ENCODE measurements at regions not wholly inside any gene's neighbourhood (a gene's known extent, or its start where the extent isn't known, plus 50 kb on each side); places are given as distances from the start of the nearest gene placed in this dataset.

DNA sequence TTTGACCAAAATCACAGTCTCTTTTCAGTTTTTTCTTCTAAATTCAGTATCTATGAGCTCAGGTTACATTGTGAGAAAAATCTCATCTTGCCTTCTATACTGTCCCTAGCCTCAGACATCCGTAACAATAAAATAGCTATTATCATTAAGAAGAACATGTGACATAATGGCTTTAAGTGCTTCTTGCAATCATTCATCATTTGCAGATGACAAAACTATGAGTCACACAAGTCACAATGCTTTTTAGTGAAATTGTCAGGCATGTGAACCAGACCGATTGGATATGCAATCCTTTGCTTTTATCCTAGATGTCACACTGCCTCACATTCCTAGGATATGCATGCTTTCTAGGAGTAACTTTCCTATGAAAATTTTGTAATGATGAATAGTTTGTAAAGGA lies 313.1 kb downstream of the SLC6A15 start:
- peak; percentile 63 for DNase-seq

DNA sequence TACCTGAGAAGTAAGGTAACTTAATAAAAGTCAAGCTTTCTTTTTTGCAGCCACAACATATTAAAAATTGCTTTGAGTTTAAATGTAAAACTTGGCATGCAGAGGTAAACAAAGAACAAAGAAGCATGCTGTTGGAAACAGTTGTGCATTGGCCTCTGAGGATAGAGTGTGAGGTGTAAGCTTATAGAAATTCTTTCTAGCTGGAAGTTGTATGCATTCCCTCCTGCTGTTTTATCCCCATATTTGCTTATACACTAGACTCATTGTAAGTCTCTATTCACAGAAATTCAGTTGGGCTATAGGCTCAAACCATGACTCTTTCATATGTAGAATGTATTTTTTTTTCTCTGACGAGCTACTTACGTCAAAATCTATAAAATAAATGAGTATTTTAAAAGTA lies 316.3 kb downstream of the SLC6A15 start:
- DNase-seq: peak; percentile 16

DNA sequence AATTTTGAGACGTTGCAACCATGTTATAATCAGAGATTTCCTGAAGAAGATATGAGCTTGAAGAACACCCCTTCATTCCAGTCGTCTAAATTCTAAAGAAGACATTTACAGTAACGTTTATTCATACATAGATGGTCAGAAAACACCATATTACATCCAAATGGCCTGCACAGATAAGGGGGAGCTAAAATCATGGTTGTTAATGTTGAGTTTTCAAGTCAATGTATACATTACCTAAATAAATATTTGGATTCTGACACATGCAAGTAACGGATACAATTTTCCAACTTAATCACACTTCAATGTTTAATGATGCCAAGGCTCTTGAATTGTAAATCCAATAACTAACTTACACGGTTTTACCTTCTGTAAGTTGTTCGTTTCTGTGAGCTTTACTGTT lies 318.4 kb downstream of the SLC6A15 start:
- DNase-seq: no peak

DNA sequence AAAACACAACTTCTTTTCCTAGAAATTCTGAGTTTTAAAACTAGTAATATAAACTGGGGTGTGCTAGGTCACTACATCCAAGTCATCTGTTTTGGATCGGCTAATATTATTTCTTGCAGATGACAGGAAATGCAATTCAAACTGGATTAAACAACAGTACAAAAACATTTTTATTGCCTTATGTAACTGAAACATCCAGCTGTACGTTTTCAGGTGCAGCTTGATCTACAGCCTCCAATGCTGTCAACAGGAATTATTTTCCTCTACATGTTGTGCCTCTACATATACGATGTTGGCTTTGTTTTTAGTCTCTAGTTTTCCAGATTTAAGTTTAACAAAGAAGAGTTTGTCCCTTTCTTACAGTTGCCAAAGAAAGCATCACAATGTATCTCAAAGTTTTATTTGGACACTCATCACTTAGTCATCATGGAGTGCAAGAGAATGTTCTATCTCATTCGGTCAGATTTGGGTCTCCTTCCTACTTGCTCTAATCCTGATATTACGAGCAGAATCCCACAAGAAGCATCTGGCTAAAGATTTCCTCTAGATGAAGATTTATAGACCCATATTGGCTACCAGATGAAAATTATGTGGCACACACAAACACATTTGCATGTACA lies 326.7 kb downstream of the SLC6A15 start:
- DNase-seq: no peak

DNA sequence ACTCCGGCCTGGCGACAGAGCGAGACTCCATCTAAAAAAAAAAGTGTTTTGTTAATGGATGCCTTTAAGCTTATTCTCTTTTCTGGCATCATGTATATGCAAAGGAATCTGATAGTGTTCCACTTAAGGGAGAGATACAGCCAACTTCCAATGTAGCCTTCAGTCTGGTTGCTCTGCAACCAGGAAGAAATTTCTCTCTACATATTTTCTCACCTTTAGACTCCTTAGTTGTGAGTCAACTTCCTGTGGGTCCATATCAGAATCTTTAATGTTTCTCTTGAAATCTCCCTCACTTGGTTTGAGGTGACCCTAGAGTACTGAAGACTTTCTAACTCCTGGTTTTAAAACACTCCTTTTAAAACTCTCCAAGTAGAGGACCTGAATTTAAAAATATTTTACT lies 340.4 kb downstream of the SLC6A15 start:
- DNase-seq: no peak

DNA sequence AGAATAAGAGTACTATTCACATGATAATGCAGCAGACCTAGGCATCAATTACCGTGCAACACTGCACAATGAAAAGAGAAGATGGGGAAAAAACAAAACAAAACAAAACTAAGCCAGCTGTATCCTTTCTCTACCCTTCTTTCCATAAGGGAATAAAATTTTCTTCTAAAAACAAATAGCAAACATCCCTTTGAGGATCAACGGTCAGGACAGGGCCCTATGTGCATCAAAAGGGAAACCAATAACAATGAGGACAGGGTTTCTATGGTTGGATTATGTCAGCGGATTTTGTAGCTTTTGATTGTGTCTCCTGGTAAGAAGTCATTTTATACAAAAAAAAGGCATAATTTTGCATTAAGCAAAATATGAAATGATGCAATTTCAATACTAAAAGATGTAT lies 350.3 kb downstream of the SLC6A15 start:
- no peak for DNase-seq

DNA sequence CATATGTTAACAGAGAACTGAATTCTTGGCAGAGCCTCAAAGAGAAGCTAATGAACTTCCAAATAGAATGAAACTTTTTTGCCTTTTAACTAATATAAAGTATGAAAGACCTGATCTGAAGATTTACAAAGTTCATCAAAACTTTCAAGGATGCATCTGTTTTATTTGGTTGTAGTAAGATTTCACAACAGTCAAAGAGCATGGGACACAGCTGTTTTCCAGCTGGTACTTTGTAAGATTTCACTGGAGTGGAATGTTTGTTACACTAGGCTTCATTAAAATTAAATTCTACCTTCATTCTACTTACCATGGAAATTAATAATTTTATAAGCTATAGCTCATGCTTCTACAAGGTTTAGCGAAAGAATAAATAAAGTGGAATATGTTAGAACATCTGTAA lies 351.2 kb downstream of the SLC6A15 start:
- DNase-seq: no peak

DNA sequence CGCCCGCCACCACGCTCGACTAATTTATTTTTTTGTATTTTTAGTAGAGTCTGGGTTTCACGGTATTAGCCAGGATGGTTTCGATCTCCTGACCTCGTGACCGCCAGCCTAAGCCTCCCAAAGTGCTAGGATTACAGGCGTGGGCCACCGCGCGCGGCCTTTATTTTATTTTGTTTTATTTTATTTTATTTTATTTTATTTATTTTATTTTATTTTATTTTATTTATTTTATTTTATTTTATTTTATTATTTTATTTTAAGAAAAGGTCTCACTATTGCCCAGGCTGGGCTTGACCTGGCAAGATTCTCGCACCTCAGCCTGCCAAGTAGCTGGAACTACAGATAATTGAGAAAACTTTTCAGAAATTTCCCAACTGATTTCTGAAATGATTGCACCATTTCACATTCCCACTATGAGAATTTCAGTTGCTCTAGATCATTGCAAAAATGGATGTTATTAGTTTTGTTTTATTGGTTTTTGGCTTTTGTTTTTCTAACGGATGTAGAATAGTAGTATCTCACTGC lies 358.3 kb downstream of the SLC6A15 start:
- no peak for DNase-seq

DNA sequence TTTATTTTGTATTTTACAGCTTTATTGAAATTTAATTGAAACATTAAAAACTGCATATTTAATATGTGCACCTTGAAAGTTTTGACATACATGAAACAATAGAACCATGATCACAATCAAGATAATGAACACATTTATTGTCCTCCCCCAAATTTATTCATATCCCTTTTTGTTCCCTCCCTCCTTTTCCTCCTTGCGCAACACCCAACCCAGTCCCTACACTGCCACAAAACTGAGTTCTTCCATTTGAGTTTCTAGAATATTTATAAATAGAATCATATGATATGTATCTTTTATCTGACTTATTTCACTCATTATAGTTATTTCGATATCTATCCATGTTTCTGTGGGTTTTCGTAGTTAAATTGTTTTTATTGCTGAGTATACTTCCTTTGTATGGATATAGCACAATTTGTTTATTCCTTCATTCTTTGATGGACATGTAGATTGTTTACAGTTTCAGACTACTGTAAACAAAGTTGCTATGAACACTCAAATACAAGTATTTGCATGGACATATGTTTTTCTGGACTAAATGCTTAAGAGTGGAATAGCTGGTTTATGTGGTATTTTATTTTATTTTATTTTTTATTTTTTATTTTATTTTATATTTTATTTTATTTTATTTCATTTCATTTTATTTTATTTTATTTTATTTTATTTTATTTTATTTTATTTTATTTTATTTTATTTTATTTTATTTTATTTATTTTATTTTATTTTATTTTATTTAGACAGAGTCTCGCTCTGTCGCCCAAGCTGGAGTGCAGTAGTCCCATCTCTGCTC lies 359.1 kb downstream of the SLC6A15 start:
- DNase-seq: no peak

DNA sequence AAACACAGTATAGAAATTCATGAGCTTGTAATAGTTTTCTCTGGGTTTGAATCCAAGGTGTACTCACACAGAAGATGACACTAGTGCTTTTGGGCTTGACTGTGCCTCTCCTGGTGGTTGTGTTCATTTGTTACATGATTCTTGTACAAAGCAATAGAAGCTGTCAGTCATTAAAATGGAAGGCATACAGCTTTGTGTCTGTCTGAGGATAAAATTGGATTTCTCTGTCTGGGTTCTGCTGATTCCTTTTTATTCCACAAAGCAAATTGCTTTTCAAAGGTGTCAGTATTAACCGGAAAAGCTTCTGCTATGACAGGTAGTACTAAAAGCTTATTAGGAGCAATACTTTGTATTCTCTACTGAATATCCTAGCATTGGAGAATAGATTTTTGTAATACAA lies 361.2 kb downstream of the SLC6A15 start:
- no peak for DNase-seq

DNA sequence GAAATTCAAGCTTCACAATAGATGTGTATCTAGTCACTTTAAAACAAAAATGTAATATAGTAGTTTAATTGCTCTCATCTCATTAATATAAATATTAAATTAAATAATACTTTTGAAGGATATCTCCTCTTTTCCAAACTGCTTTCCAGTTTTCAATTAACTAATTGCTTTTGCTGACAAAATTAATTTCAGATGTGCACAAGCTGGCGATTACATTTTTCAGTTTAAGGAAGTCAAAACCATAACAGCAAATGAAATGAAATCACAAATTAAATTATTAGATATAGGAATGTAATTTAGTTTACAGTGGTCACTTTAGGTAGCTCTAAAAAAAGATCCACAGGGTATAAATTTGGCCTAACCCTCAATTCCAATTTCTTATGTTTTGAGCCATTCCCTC lies 362.1 kb downstream of the SLC6A15 start:
- DNase-seq: no peak

DNA sequence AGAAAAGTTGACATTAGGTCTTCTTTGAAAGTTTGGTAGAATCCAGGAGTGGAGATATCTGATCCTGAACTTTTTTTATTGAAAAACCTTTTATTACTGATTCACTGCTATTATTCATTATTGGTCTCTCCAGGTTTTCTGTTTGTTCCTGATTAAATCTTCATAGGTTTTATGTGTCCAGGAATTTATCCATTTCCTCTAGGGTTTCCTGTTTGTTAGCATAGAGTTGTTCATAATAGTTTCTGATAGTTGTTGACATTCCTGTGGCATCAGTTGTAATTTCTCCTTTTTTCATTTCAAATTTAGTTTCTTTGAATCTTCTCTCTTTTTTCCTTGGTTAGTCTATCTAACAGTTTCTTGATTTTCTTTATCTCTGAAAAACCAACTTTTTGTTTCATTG lies 370.3 kb downstream of the SLC6A15 start:
- no peak for DNase-seq

DNA sequence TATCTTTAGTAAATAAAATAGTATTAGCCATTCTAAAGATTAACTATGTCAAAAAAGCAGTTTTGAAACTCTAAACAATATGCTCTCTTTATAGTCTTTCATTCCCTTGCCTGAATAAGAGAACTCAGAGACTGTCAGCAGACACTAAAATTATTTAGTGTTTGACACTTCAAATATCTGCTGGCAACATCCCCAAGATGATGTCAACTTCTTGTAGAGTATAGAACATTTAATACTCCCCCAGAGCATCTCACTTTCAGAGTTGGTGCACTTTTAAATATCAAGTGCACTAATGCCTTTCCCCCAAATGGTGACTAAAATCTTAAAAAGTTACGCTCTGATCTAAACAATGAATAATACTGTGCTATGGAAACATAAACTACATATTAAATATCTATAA lies 374.9 kb downstream of the SLC6A15 start:
- no peak for DNase-seq

DNA sequence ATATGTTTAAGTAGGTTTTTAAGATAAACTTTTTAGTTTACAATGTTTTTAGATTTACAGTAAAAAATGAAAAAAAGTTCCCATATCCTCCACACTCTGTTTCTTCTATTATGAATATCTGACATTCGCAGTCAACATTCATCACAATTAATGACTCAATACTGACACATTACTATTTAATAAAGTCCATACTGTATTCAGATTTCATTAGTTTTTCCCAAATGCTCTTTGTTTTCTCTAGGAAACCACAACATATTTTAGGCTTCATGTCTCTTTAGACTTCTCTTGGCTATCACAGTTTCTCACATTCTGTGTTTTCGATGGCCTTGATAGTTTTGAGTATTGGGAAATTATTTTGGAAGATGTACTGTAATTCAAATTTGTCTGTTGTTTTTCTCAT lies 399.8 kb downstream of the SLC6A15 start:
- DNase-seq: no peak

DNA sequence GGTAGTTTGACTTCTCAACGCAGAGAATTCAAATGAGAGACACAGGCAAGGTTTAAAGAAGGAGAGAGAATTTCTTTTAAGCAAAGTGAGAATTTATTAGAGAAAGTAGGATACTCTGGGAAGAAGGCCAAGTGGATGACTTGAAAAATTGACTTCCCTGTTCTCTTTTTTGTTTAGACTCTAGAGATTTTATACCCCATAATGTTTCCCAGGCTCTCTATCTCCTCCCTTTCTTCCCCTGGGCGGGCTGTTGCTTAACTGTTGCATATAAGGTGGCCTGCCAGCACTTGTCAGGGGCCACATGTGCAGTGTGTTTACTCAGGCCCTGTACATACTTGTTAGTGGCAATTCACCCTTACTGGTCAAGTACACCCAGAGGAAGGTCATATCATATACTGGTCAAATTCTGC lies 403.7 kb downstream of the SLC6A15 start:
- DNase-seq: peak; percentile 37

DNA sequence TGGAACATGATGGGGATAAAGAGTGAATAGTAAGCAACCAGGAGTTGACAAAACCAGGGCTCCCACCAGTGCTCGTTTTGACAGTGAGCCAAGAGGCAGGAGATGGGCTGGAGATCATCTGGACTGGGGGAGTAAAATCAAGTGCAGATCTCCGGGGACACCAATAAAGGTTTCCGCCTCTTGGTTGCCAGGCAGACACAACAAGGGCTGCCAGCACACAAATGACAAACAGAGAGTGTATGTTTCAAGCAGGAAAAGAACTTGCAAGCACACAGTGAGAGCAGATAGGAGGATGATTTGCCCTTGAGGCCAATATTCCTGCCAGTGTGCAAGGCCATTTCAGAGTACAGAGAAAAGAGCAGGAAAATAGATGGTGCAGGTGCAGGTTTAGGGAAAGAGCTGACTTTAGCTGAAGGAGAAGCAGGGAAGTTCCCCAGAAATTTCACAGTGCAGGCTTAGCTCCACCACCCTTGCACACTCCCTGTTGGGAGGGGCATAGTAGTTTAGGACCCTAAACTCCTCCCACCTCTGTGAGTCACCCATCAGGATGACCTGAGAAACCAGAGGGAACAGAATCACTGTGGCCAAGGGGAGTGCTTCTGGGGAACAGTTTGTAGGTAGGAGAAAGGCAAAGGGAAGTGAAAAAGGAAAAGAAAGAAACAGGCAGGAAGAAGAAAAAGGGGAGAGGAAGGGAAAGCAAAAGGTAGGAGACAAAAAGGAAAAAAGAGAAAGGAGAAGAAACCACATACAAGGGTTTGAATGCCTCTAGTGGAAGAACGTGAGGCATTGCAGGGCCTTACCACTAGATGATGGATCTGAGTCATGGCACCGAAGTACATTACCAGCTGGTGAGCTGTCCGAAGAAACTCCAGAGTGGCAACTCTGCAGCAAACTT lies 404.4 kb downstream of the SLC6A15 start:
- peak; percentile 80 for DNase-seq

DNA sequence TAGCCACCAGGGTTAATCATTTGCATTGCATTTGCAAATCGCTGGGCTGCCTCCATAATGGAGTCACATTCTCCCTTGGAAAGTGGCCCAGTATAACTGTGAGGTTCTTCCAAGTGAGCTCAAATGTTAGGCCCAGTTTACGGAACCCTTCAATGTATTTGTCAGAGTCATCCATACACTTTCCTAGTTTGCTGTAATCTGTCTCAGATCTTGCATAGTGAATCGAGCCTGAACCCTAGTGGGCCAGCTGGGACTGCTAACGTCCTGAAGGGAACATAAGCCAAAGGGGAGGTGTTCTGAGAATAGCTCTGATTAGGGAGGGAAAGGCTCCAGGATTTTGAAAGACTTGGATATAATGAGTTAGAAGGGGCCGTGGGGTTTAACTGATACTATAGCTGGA lies 406.3 kb downstream of the SLC6A15 start:
- DNase-seq: no peak

DNA sequence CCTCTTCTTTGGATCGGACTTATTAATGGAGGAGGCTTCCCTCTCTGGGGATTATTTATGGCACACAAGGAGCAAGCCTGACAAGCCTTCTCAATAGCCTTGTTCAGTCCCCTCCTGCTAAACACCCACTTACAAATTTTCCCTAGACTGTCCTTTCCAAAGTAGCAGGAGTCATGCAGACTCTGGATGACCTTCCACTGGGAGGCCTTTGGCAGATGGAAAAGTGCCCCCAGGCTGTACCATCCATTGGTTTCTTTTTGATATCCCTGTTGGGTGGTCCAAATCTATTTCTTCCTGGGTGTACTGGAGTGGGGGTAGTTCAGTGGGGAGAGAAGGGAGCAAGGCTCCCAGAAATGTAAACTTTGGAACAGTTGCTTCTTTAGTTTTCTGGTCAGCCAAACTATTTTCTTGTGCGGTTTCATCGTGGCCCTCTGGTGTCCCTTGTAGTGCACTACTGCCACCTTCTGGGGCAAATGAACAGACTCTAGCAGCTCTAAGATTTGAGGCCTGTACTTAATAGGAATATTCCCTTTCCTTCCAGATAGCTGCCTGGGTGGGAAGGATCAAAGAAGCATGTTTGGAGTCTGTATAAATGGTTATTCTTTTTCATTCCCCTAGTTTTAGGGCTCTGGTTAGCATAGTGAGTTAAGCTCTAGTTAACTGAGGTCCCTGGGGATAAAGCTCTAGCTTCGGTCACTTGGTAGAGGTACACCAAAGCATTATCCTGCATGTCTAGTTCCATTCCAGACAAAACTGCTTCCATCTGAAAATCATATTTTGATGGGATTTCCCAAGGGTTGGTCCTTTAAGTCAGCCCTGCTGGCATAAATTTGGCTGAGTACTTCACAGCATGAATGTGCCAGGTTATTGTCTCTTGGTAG lies 409.5 kb downstream of the SLC6A15 start:
- DNase-seq: no peak

DNA sequence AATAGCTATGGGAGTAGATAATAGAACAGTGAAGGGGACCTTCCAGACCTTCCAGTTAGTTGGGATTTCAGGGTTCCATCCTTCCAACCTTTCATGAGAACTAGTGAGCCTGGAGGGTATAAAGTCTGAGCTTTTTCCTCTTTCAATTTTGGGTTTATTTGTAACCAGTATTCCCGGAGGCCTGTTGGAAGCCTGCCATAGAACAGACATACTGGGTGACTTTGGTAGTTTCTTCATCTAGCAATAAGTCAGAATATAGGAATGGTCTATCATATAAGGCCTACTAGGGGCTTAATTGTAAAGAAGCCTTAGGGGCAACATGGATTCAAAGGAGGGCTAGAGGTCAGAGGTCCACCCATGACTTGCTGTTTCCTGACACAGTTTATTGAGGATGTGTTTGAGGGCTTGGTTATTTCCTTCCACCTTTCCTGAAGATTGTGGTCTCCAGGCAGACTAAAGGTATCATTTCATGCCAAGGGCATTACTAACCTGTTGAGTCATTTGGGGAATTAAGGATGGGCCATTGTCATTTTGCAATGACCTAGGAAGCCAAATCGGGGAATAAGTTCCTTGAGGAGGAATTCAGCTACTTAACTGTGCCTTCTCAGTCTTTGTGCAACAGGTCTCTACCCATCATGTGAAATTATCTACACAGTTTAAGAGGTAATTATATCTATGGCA lies 410.3 kb downstream of the SLC6A15 start:
- no peak for DNase-seq

DNA sequence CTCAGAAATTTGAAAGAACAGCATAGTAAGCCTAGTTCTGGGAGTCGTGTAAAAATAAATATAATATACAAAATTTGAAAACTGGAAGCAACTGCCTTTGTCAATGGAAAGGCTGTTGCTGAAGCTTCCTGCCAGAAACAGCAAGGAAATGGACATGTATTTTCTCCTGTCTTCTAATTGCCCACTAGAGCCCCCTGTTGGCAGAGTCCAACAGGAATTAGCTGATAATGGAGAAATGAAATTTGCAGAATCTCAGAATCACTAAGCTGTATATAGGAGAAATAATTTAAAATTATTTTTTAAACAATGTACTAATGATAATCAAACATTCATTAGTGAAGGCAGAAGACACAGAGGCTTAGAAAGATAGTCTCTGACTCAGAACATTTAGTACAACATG lies 414.8 kb downstream of the SLC6A15 start:
- DNase-seq: no peak

DNA sequence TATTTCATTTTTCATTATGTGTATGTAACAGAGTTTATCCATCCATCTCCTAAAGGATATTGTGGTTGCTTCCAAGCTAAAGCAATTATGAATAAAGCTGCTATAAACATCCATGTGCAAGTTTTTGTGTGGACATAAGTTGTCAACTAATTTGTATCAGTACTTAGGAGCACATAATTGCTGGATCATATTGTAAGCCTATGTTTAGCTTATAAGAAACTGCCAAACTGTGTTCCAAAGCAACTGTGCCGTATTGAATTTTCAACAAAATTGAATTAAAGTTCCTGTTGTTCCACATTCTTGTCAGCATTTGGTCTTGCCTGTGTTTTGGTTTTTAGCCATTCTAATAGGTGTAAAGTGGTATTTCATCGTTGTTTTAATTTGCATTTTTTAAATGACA lies 416.9 kb downstream of the SLC6A15 start:
- no peak for DNase-seq

DNA sequence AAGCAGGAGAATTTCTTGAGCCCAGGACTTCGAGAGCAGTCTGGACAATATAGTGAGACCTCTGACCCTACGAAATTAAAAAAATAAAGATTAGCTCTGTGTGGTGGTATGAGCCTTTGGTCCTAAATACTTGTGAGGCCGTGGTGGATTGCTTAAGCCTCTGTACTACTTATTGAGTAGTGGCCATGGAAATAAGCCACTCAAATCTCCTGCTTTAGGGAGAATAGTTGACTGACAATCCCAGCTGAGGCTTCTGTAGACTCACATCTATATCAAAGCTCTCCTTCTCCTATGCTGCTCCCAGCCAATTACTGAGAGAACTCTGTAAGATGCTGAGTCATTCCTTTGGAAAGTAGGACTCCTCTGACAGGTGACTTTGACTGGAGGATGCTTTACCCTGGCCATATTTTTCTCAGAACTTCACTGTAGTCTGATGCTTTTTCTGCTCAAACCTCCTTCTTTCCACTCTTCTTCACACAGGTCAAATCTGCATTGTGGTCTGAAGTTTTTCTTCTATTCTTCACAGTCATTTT lies 420.2 kb downstream of the SLC6A15 start:
- DNase-seq: no peak

Measured in DMS153 (cell line).